ENCODE measurements at regions not wholly inside any gene's neighbourhood (a gene's known extent, or its start where the extent isn't known, plus 50 kb on each side); places are given as distances from the start of the nearest gene placed in this dataset.
"Not testable (repeated sequence)": the region's sequence is repeated elsewhere in the genome, so short reads cannot be mapped to it uniquely, and the experiment has no call there.

GRCh38 chr9:102832814-102833213 is 162.3 kb upstream of the CYLC2 start:
- Histone ChIP-seq H3K4me3 (ENCODE audit: low read depth, low read length) (no peak overlapping the region), H3K27ac (ENCODE audit: low read depth) (no peak overlapping the region), H3K4me1 (ENCODE audit: insufficient read depth) (no peaks in the 10 kb centered on the region), H3K36me3 (ENCODE audit: insufficient read depth) (no peaks in the 10 kb centered on the region)
- WGBS = 78% methylated on average over 3 of the region's 3 CpGs
- DNase-seq (ENCODE audit: extremely low spot score) = no peak

- 64% methylated on average over 5 of the region's 5 CpGs for WGBS
- DNase-seq (ENCODE audit: extremely low spot score) = no peak
- Histone ChIP-seq H3K4me1 (ENCODE audit: insufficient read depth) (no peaks in the 10 kb centered on the region), H3K27ac (ENCODE audit: low read depth) (no peak overlapping the region), H3K36me3 (ENCODE audit: insufficient read depth) (no peaks in the 10 kb centered on the region), H3K4me3 (ENCODE audit: low read depth, low read length) (no peak overlapping the region)
Measured at GRCh38 chr9:102796244-102796643, 198.9 kb upstream of the CYLC2 start.

GRCh38 chr9:102795532-102795931 is 199.6 kb upstream of the CYLC2 start:
- H3K4me1 ChIP-seq (ENCODE audit: insufficient read depth) = no peaks in the 10 kb centered on the region
- no peak for DNase-seq (ENCODE audit: extremely low spot score)
- no peaks in the 10 kb centered on the region for H3K36me3 ChIP-seq (ENCODE audit: insufficient read depth)
- H3K27ac ChIP-seq (ENCODE audit: low read depth) = no peak overlapping the region
- no peak overlapping the region for H3K4me3 ChIP-seq (ENCODE audit: low read depth, low read length)

GRCh38 chr9:102779356-102779755 is 215.8 kb upstream of the CYLC2 start:
- no peak for DNase-seq (ENCODE audit: extremely low spot score)
- no peak overlapping the region for H3K4me3 ChIP-seq (ENCODE audit: low read depth, low read length)
- H3K36me3 ChIP-seq (ENCODE audit: insufficient read depth) = no peaks in the 10 kb centered on the region
- H3K4me1 ChIP-seq (ENCODE audit: insufficient read depth) = no peaks in the 10 kb centered on the region
- H3K27ac ChIP-seq (ENCODE audit: low read depth) = no peak overlapping the region

GRCh38 chr9:102778746-102779145 is 216.4 kb upstream of the CYLC2 start:
- no peak for DNase-seq (ENCODE audit: extremely low spot score)
- 49% methylated on average over 4 of the region's 4 CpGs for WGBS

GRCh38 chr9:102770704-102771103 is 224.4 kb upstream of the CYLC2 start:
- H3K27ac ChIP-seq (ENCODE audit: low read depth) = no peak overlapping the region
- H3K36me3 ChIP-seq (ENCODE audit: insufficient read depth) = no peaks in the 10 kb centered on the region
- WGBS = 88% methylated on average over 3 of the region's 3 CpGs
- H3K4me1 ChIP-seq (ENCODE audit: insufficient read depth) = no peaks in the 10 kb centered on the region
- no peak for DNase-seq (ENCODE audit: extremely low spot score)
- H3K4me3 ChIP-seq (ENCODE audit: low read depth, low read length) = no peak overlapping the region

More at GRCh38 chr9:102778746-102779145, 216.4 kb upstream of the CYLC2 start:
- Histone ChIP-seq H3K4me1 (ENCODE audit: insufficient read depth) (no peaks in the 10 kb centered on the region), H3K27ac (ENCODE audit: low read depth) (no peak overlapping the region), H3K36me3 (ENCODE audit: insufficient read depth) (no peaks in the 10 kb centered on the region), H3K4me3 (ENCODE audit: low read depth, low read length) (no peak overlapping the region)

- no peak for DNase-seq (ENCODE audit: extremely low spot score)
- 76% methylated on average over 1 of the region's 1 CpG for WGBS
- Histone ChIP-seq H3K27ac (ENCODE audit: low read depth) (no peak overlapping the region), H3K36me3 (ENCODE audit: insufficient read depth) (no peaks in the 10 kb centered on the region), H3K4me3 (ENCODE audit: low read depth, low read length) (no peak overlapping the region), H3K4me1 (ENCODE audit: insufficient read depth) (no peaks in the 10 kb centered on the region)
Measured at GRCh38 chr9:102769307-102769706, 225.8 kb upstream of the CYLC2 start.

GRCh38 chr9:102768002-102768401 is 227.1 kb upstream of the CYLC2 start:
- no peak for DNase-seq (ENCODE audit: extremely low spot score)
- Histone ChIP-seq H3K36me3 (ENCODE audit: insufficient read depth) (no peaks in the 10 kb centered on the region), H3K4me3 (ENCODE audit: low read depth, low read length) (no peak overlapping the region), H3K27ac (ENCODE audit: low read depth) (no peak overlapping the region), H3K4me1 (ENCODE audit: insufficient read depth) (no peaks in the 10 kb centered on the region)
- 84% methylated on average over 3 of the region's 3 CpGs for WGBS

GRCh38 chr9:102767076-102767475 is 228.1 kb upstream of the CYLC2 start:
- Histone ChIP-seq H3K36me3 (ENCODE audit: insufficient read depth) (no peaks in the 10 kb centered on the region), H3K4me1 (ENCODE audit: insufficient read depth) (no peaks in the 10 kb centered on the region), H3K27ac (ENCODE audit: low read depth) (no peak overlapping the region), H3K4me3 (ENCODE audit: low read depth, low read length) (no peak overlapping the region)
- no peak for DNase-seq (ENCODE audit: extremely low spot score)
- WGBS = 68% methylated on average over 4 of the region's 4 CpGs

- Histone ChIP-seq H3K4me1 (ENCODE audit: insufficient read depth) (no peaks in the 10 kb centered on the region), H3K4me3 (ENCODE audit: low read depth, low read length) (no peak overlapping the region), H3K27ac (ENCODE audit: low read depth) (no peak overlapping the region), H3K36me3 (ENCODE audit: insufficient read depth) (no peaks in the 10 kb centered on the region)
- WGBS = 73% methylated on average over 1 of the region's 1 CpG
- DNase-seq (ENCODE audit: extremely low spot score) = no peak
Measured at GRCh38 chr9:102740578-102740977, 254.6 kb upstream of the CYLC2 start.

- Histone ChIP-seq H3K36me3 (ENCODE audit: insufficient read depth) (no peaks in the 10 kb centered on the region), H3K4me3 (ENCODE audit: low read depth, low read length) (no peak overlapping the region), H3K4me1 (ENCODE audit: insufficient read depth) (no peaks in the 10 kb centered on the region), H3K27ac (ENCODE audit: low read depth) (no peak overlapping the region)
- no peak for DNase-seq (ENCODE audit: extremely low spot score)
- 86% methylated on average over 6 of the region's 6 CpGs for WGBS
Measured at GRCh38 chr9:102728946-102729345, 266.2 kb upstream of the CYLC2 start.

- no peak for DNase-seq (ENCODE audit: extremely low spot score)
- no peaks in the 10 kb centered on the region for H3K4me1 ChIP-seq (ENCODE audit: insufficient read depth)
- WGBS = 69% methylated on average over 3 of the region's 3 CpGs
Measured at GRCh38 chr9:102714184-102714583, 280.9 kb upstream of the CYLC2 start.

GRCh38 chr9:102712910-102713309 is 282.2 kb upstream of the CYLC2 start:
- not testable (repeated sequence) for DNase-seq (ENCODE audit: extremely low spot score); H3K4me1 ChIP-seq (ENCODE audit: insufficient read depth); H3K4me3 ChIP-seq (ENCODE audit: low read depth, low read length); H3K27ac ChIP-seq (ENCODE audit: low read depth); H3K36me3 ChIP-seq (ENCODE audit: insufficient read depth)
- 80% methylated on average over 8 of the region's 8 CpGs for WGBS

More at GRCh38 chr9:102714184-102714583, 280.9 kb upstream of the CYLC2 start:
- Histone ChIP-seq H3K27ac (ENCODE audit: low read depth) (no peak overlapping the region), H3K4me3 (ENCODE audit: low read depth, low read length) (no peak overlapping the region), H3K36me3 (ENCODE audit: insufficient read depth) (no peaks in the 10 kb centered on the region)

- H3K4me1 ChIP-seq (ENCODE audit: insufficient read depth) = no peaks in the 10 kb centered on the region
- no peak overlapping the region for H3K27ac ChIP-seq (ENCODE audit: low read depth)
- H3K36me3 ChIP-seq (ENCODE audit: insufficient read depth) = no peaks in the 10 kb centered on the region
- 61% methylated on average over 5 of the region's 5 CpGs for WGBS
- H3K4me3 ChIP-seq (ENCODE audit: low read depth, low read length) = no peak overlapping the region
- DNase-seq (ENCODE audit: extremely low spot score) = no peak
Measured at GRCh38 chr9:102700936-102701335, 294.2 kb upstream of the CYLC2 start.

GRCh38 chr9:102669220-102669619 is 325.9 kb upstream of the CYLC2 start:
- no peak overlapping the region for H3K4me3 ChIP-seq (ENCODE audit: low read depth, low read length)
- no peak overlapping the region for H3K27ac ChIP-seq (ENCODE audit: low read depth)
- H3K4me1 ChIP-seq (ENCODE audit: insufficient read depth) = no peaks in the 10 kb centered on the region
- no peaks in the 10 kb centered on the region for H3K36me3 ChIP-seq (ENCODE audit: insufficient read depth)
- WGBS = 61% methylated on average over 3 of the region's 3 CpGs
- no peak for DNase-seq (ENCODE audit: extremely low spot score)
